Nephron progenitor cell (in vitro differentiated cells): ENCODE measurements at regions not wholly inside any gene's neighbourhood (a gene's known extent, or its start where the extent isn't known, plus 50 kb on each side); places are given as distances from the start of the nearest gene placed in this dataset.

ENCODE experiments used
- DNase-seq: peaks from one replicate; pipeline ENCODE4 v3.0.0; 2021
- H3K27ac Mint-ChIP-seq: 2 replicates; pipeline ENCODE4 v1.8.0; 2021; ENCODE audit warnings: mild to moderate bottlenecking, moderate library complexity, mixed read lengths
- H3K27me3 Mint-ChIP-seq: 2 replicates; pipeline ENCODE4 v1.8.0; 2021; ENCODE audit warnings: mild to moderate bottlenecking, low read depth, mixed read lengths; ENCODE audit not compliant: poor library complexity
- H3K36me3 Mint-ChIP-seq: 2 replicates; pipeline ENCODE4 v1.8.0; 2021; ENCODE audit warnings: low read depth, mixed read lengths
- H3K4me1 Mint-ChIP-seq: 2 replicates; pipeline ENCODE4 v1.8.0; 2021; ENCODE audit warnings: mixed read lengths
- H3K4me3 Mint-ChIP-seq: 2 replicates; pipeline ENCODE4 v1.8.0; 2021; ENCODE audit warnings: mild to moderate bottlenecking, moderate library complexity, mixed read lengths
- H3K9me3 Mint-ChIP-seq: 2 replicates; pipeline ENCODE4 v1.8.0; 2021; ENCODE audit warnings: mild to moderate bottlenecking, moderate library complexity, mixed read lengths
- TF ChIP-seq, protein P1 (sequence below): fragments of 200-600 bp; sonication (generic); IDR thresholded peaks from 2 replicates; pipeline ENCODE4 v1.5.0; 2021; ENCODE audit warnings: antibody characterized with exemption

DNA sequence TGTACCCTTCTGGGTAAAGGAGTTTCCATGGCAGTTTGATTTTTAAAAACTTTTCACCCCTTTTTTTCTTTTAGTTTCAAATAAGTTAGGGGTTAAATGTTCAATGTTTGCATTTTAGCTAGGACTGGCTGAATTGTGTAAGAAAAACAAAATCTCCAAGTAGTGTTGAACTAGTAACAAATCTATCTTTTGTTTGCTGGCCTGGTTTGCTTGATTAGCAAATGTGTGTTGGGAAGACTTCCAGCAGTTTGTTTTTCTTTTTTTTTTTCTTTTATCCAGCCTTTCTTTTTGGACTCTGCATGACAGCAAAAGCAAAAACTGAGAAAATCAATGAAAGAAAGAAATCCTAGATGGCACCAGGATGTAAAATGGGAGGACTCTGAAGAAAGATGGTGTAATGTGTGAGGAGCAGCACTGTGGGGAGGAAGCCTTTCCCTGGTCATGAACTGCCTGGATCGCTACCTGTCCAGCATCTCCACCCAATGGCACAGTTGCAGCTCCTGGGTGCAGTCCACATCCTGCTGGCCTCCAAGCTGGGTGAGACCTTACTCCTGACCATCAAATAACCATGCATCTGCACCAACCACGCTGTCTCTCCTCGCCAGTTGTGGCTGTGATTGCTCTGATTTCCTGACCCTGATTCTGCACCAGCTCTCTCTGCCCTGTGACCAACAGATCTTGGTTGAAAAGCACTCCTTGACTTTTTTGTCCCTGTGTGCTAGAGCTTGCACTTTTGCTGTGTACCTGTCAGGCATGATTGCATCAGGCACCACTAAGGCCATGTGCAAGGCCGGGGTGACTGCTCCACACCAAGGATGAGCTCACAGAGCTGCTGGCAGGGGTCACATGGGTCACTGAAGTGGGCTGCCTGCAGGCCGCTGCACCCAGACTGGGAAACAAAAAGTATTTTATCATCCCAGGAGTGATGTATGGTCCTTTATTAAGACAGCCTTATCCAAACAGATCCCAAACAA, 71.2 kb upstream of the ZNF236 start:
- H3K27me3 Mint-ChIP-seq, result no peaks in the 10 kb centered on the region
- H3K27ac Mint-ChIP-seq, result no peak overlapping the region

GRCh38 chr18:76750269-76750668, 72.1 kb upstream of the ZNF236 start:
- no peaks in the 10 kb centered on the region for H3K4me1 Mint-ChIP-seq

More for the DNA sequence above, 71.2 kb upstream of the ZNF236 start:
- peaks cover 18% of the 10 kb centered on the region for H3K36me3 Mint-ChIP-seq
- no peak for DNase-seq
- H3K9me3 Mint-ChIP-seq, result peaks cover 59% of the 10 kb centered on the region
- H3K4me1 Mint-ChIP-seq, result peaks cover 5% of the 10 kb centered on the region
- H3K4me3 Mint-ChIP-seq, result no peak overlapping the region
- TF ChIP-seq, protein P1, sequence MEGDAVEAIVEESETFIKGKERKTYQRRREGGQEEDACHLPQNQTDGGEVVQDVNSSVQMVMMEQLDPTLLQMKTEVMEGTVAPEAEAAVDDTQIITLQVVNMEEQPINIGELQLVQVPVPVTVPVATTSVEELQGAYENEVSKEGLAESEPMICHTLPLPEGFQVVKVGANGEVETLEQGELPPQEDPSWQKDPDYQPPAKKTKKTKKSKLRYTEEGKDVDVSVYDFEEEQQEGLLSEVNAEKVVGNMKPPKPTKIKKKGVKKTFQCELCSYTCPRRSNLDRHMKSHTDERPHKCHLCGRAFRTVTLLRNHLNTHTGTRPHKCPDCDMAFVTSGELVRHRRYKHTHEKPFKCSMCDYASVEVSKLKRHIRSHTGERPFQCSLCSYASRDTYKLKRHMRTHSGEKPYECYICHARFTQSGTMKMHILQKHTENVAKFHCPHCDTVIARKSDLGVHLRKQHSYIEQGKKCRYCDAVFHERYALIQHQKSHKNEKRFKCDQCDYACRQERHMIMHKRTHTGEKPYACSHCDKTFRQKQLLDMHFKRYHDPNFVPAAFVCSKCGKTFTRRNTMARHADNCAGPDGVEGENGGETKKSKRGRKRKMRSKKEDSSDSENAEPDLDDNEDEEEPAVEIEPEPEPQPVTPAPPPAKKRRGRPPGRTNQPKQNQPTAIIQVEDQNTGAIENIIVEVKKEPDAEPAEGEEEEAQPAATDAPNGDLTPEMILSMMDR, result no peak

GRCh38 chr18:76747676-76748075, 74.7 kb upstream of the ZNF236 start:
- TF ChIP-seq, protein P1, result no peak
- Mint-ChIP-seq H3K27ac (no peak overlapping the region), H3K27me3 (peaks cover 5% of the 10 kb centered on the region), H3K36me3 (peaks cover 21% of the 10 kb centered on the region), H3K9me3 (peaks cover 74% of the 10 kb centered on the region), H3K4me3 (no peak overlapping the region), H3K4me1 (no peaks in the 10 kb centered on the region)
- DNase-seq, result no peak

More at GRCh38 chr18:76750269-76750668, 72.1 kb upstream of the ZNF236 start:
- H3K36me3 Mint-ChIP-seq, result peaks cover 18% of the 10 kb centered on the region
- H3K27me3 Mint-ChIP-seq, result no peaks in the 10 kb centered on the region
- no peak for DNase-seq
- H3K4me3 Mint-ChIP-seq, result no peak overlapping the region
- H3K9me3 Mint-ChIP-seq, result peaks cover 67% of the 10 kb centered on the region
- TF ChIP-seq, protein P1, result no peak
- no peak overlapping the region for H3K27ac Mint-ChIP-seq

DNA sequence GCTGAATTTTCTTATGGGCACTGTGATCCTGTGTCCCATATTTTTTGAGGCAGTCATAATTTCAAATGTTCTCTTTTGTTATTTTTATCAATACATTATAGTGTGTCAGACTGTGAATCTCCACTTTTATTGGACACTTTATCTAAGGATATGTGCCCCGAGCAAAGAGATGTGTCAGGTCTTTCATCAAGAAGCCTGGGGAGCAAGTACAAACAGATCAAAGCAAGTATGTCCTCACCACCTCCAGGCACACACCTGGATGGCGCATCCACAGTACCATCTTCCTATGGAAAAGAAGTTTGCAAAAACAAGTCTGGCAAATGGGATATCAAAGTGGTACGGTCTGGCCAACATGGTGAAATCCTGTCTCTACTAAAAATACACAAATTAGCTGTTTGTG, 81.0 kb upstream of the ZNF236 start:
- H3K27me3 Mint-ChIP-seq, result peaks cover 5% of the 10 kb centered on the region
- H3K27ac Mint-ChIP-seq, result no peak overlapping the region
- H3K4me3 Mint-ChIP-seq, result no peak overlapping the region
- peaks cover 4% of the 10 kb centered on the region for H3K36me3 Mint-ChIP-seq
- TF ChIP-seq, protein P1, result no peak
- no peaks in the 10 kb centered on the region for H3K4me1 Mint-ChIP-seq
- H3K9me3 Mint-ChIP-seq, result peaks cover 33% of the 10 kb centered on the region
- DNase-seq, result no peak

GRCh38 chr18:76736309-76736708, 86.0 kb upstream of the ZNF236 start:
- H3K4me3 Mint-ChIP-seq, result no peak overlapping the region
- H3K27ac Mint-ChIP-seq, result no peak overlapping the region
- no peaks in the 10 kb centered on the region for H3K4me1 Mint-ChIP-seq
- no peaks in the 10 kb centered on the region for H3K36me3 Mint-ChIP-seq
- no peak for DNase-seq
- no peaks in the 10 kb centered on the region for H3K27me3 Mint-ChIP-seq
- TF ChIP-seq, protein P1, result no peak
- peaks cover 15% of the 10 kb centered on the region for H3K9me3 Mint-ChIP-seq
